ENCODE measurements at regions not wholly inside any gene's neighbourhood (a gene's known extent, or its start where the extent isn't known, plus 50 kb on each side); places are given as distances from the start of the nearest gene placed in this dataset.
"Not testable (repeated sequence)": the region's sequence is repeated elsewhere in the genome, so short reads cannot be mapped to it uniquely, and the experiment has no call there.

GRCh38 chr6:155909710-155910109 is 454.1 kb upstream of the NOX3 start:
- no peak for DNase-seq

GRCh38 chr6:155895641-155896040 is 440.0 kb upstream of the NOX3 start:
- DNase-seq: no peak

- no peak for DNase-seq
Observed at GRCh38 chr6:155894758-155895157, 439.1 kb upstream of the NOX3 start.

GRCh38 chr6:155894262-155894661 is 438.6 kb upstream of the NOX3 start:
- DNase-seq: no peak

- no peak for DNase-seq
Observed at GRCh38 chr6:155890409-155890808, 434.8 kb upstream of the NOX3 start.

- DNase-seq: no peak
Observed at GRCh38 chr6:155889410-155889809, 433.8 kb upstream of the NOX3 start.

- DNase-seq: no peak
Observed at GRCh38 chr6:155887421-155887820, 431.8 kb upstream of the NOX3 start.

- DNase-seq: no peak
Observed at GRCh38 chr6:155883741-155884140, 428.1 kb upstream of the NOX3 start.

- DNase-seq: peak; percentile 4
Observed at GRCh38 chr6:155883334-155883731, 427.7 kb upstream of the NOX3 start.

- no peak for DNase-seq
Observed at GRCh38 chr6:155882527-155883333, 427.1 kb upstream of the NOX3 start.

- DNase-seq: peak; percentile 5
Observed at GRCh38 chr6:155881826-155882526, 426.3 kb upstream of the NOX3 start.

GRCh38 chr6:155880900-155881299 is 425.3 kb upstream of the NOX3 start:
- no peak for DNase-seq

- DNase-seq: no peak
Observed at GRCh38 chr6:155872961-155873360, 417.3 kb upstream of the NOX3 start.

GRCh38 chr6:155867682-155868081 is 412.0 kb upstream of the NOX3 start:
- no peak for DNase-seq

GRCh38 chr6:155866676-155867390 is 411.2 kb upstream of the NOX3 start:
- not testable (repeated sequence) for DNase-seq

- DNase-seq: no peak
Observed at GRCh38 chr6:155861821-155862220, 406.2 kb upstream of the NOX3 start.

- DNase-seq: not testable (repeated sequence)
Observed at GRCh38 chr6:155858906-155859305, 403.3 kb upstream of the NOX3 start.

GRCh38 chr6:155854787-155855186 is 399.1 kb upstream of the NOX3 start:
- no peak for DNase-seq

- DNase-seq: no peak
Observed at GRCh38 chr6:155853011-155853410, 397.4 kb upstream of the NOX3 start.

- no peak for DNase-seq
Observed at GRCh38 chr6:155850408-155850841, 394.8 kb upstream of the NOX3 start.

GRCh38 chr6:155847711-155848110 is 392.1 kb upstream of the NOX3 start:
- no peak for DNase-seq

- DNase-seq: no peak
Observed at GRCh38 chr6:155837474-155837873, 381.8 kb upstream of the NOX3 start.

- DNase-seq: no peak
Observed at GRCh38 chr6:155832596-155832995, 377.0 kb upstream of the NOX3 start.

Data from tongue (tissue), 1 donor.